Upper lobe of left lung (tissue), 4 donors: ENCODE measurements at regions not wholly inside any gene's neighbourhood (a gene's known extent, or its start where the extent isn't known, plus 50 kb on each side); places are given as distances from the start of the nearest gene placed in this dataset.

Source experiments
- CTCF ChIP-seq, 6 experiments: fragments of 450-650 bp in 4 of 6; fragments of 200-600 bp in 2 of 6; sonication (generic) in 2 of 6; IDR thresholded peaks; one replicate each; pipeline ENCODE4 v1.5.1; 2016 to 2019; ENCODE audit warnings: antibody characterized with exemption in 6 of 6
- EP300 ChIP-seq, 4 donors: sonication (generic); formaldehyde crosslinking; IDR thresholded peaks; one replicate each; pipeline ENCODE4 v1.5.1; 2017; ENCODE audit warnings: antibody characterized with exemption in 4 of 4, control low read depth in 2 of 4
- POLR2A ChIP-seq, 4 donors: fragments of 450-650 bp; IDR thresholded peaks; one replicate each; pipeline ENCODE4 v1.5.1; 2016 to 2017; ENCODE audit warnings: antibody characterized with exemption in 4 of 4, mild to moderate bottlenecking in 2 of 4

- TF ChIP-seq CTCF (IDR thresholded peaks at IDR 0.05) (no peak), EP300 (IDR thresholded peaks at IDR 0.05) (no peak), POLR2A (IDR thresholded peaks at IDR 0.05) (no peak)
Measured at GRCh38 chr3:45313743-45314403, 74.5 kb upstream of the LARS2 start.
